A549 (cell line): ENCODE measurements at regions not wholly inside any gene's neighbourhood (a gene's known extent, or its start where the extent isn't known, plus 50 kb on each side); places are given as distances from the start of the nearest gene placed in this dataset.

ENCODE experiments used
- ATAC-seq, 2 experiments: fragments of 200-7000 bp in 1 of 2; fragments of >200 bp in 1 of 2; cut with Nextera tagmentation in 1 of 2; cut with Tn5 transposase in 1 of 2; 3 replicates each; pipeline versions ENCODE4 v1.8.0 to v1.9.1; 2018 to 2020; ENCODE audit warnings: mild to moderate bottlenecking in 1 of 2, moderate library complexity in 1 of 2
- CTCF ChIA-PET: fragments of 300-600 bp; sonication (Branson Sonifier 250); formaldehyde crosslinking; extraction: SDS; loops from one replicate; lab custom pipeline; 2021; ENCODE audit warnings: antibody characterized with exemption, inconsistent platforms; lab: Yijun Ruan, JAX
- POLR2A ChIA-PET: fragments of 350-600 bp; formaldehyde crosslinking; extraction: SDS; loops from one replicate; lab custom pipeline; 2021; ENCODE audit warnings: antibody characterized with exemption, inconsistent platforms; lab: Yijun Ruan, JAX
- DNase-seq, 2 experiments: peaks; one replicate each; pipeline versions ENCODE4 v3.0.0 to v3.0.0-alpha.2; 2011 to 2016; ENCODE audit warnings: low read depth in 1 of 2, low spot score in 1 of 2
- FAIRE-seq: peaks from 2 replicates; lab custom pipeline; 2011; peaks lifted over from hg19 to GRCh38; lab: Jason Lieb, UNC
- H3K27ac ChIP-seq, 2 experiments: fragments of >200 bp; sonication (Bioruptor Twin); formaldehyde crosslinking; 3 replicates each; pipeline ENCODE4 v1.5.1; 2016 to 2017
- H3K4me1 ChIP-seq: fragments of >200 bp; sonication (Bioruptor Twin); formaldehyde crosslinking; 3 replicates; pipeline ENCODE4 v1.6.1; 2016
- H3K4me2 ChIP-seq: fragments of >200 bp; sonication (Bioruptor Twin); formaldehyde crosslinking; 3 replicates; pipeline ENCODE4 v1.6.1; 2016
- H3K4me3 ChIP-seq: fragments of >200 bp; sonication (Bioruptor Twin); formaldehyde crosslinking; 3 replicates; pipeline ENCODE4 v1.5.1; 2016
- H3K9me3 ChIP-seq: fragments of >200 bp; sonication (Bioruptor Twin); formaldehyde crosslinking; 3 replicates; pipeline ENCODE4 v1.6.1; 2016
- BHLHE40 ChIP-seq: IDR thresholded peaks from 2 replicates; pipeline ENCODE4 v1.6.1; 2012; ENCODE audit warnings: low read depth, low read length, inconsistent platforms
- EHMT2 ChIP-seq: fragments of 200-600 bp; sonication (generic); IDR thresholded peaks from 2 replicates; pipeline ENCODE4 v1.6.1; 2016; ENCODE audit warnings: antibody characterized with exemption, low read depth, mild to moderate bottlenecking, moderate library complexity
- FOSB ChIP-seq: fragments of 250-450 bp; sonication (Bioruptor Pico); IDR thresholded peaks from 2 replicates; pipeline ENCODE4 v1.5.0; 2020; ENCODE audit warnings: mild to moderate bottlenecking, moderate library complexity
- FOSL2 ChIP-seq, 2 experiments: fragments of 450-650 bp in 1 of 2; fragments of >200 bp in 1 of 2; sonication (Bioruptor Twin) in 1 of 2; formaldehyde crosslinking; IDR thresholded peaks; 2 replicates each; pipeline versions ENCODE4 v1.5.0 to v1.6.1; 2016 to 2020; ENCODE audit warnings: mild to moderate bottlenecking in 1 of 2, moderate library complexity in 1 of 2
- FOXS1 ChIP-seq: fragments of 250-450 bp; sonication (Bioruptor Pico); IDR thresholded peaks from 2 replicates; pipeline ENCODE4 v1.5.0; 2020; ENCODE audit warnings: mild to moderate bottlenecking, moderate library complexity
- HMGXB4 ChIP-seq: fragments of 250-450 bp; sonication (Bioruptor Pico); IDR thresholded peaks from 2 replicates; pipeline ENCODE4 v1.5.0; 2021; ENCODE audit warnings: mild to moderate bottlenecking, moderate library complexity, borderline replicate concordance
- HOXB13 ChIP-seq: fragments of 250-450 bp; sonication (Bioruptor Pico); IDR thresholded peaks from 2 replicates; pipeline ENCODE4 v1.5.0; 2020; ENCODE audit warnings: low read depth, mild to moderate bottlenecking, moderate library complexity
- KDM1A ChIP-seq: fragments of 200-600 bp; sonication (generic); IDR thresholded peaks from 2 replicates; pipeline ENCODE4 v1.6.1; 2016; ENCODE audit warnings: low read depth, mild to moderate bottlenecking
- MAZ ChIP-seq: fragments of 150-350 bp; IDR thresholded peaks from 2 replicates; pipeline ENCODE4 v1.6.1; 2014; ENCODE audit warnings: antibody characterized with exemption, low read depth, low read length, borderline replicate concordance
- MYC ChIP-seq: IDR thresholded peaks from 2 replicates; pipeline ENCODE4 v1.6.1; 2012; ENCODE audit warnings: mild to moderate bottlenecking, inconsistent platforms, low read length, improper control_type of control experiment, borderline replicate concordance
- NPAS2 ChIP-seq: fragments of 250-450 bp; sonication (Bioruptor Pico); IDR thresholded peaks from 2 replicates; pipeline ENCODE4 v1.8.0; 2022; ENCODE audit warnings: mild to moderate bottlenecking, moderate library complexity, borderline replicate concordance
- NR3C1 ChIP-seq: fragments of >200 bp; sonication (Bioruptor Twin); formaldehyde crosslinking; IDR thresholded peaks from 3 replicates; pipeline ENCODE4 v1.6.1; 2017
- SREBF2 ChIP-seq: fragments of 450-650 bp; IDR thresholded peaks from 2 replicates; pipeline ENCODE4 v1.6.1; 2014; ENCODE audit warnings: mild to moderate bottlenecking, moderate library complexity
- TFCP2L1 ChIP-seq: fragments of 250-450 bp; sonication (Bioruptor Pico); IDR thresholded peaks from 2 replicates; pipeline ENCODE4 v1.5.0; 2021; ENCODE audit warnings: mild to moderate bottlenecking
- WGBS: methylation state at CpG from one replicate; pipeline ENCODE4 v1.1.6; 2017; ENCODE audit errors: missing lambda C conversion rate; 5-methylcytosine and 5-hydroxymethylcytosine counted together
- TF ChIP-seq, protein P1 (sequence below): fragments of >200 bp; sonication (Bioruptor Twin); formaldehyde crosslinking; IDR thresholded peaks from 3 replicates; pipeline ENCODE4 v1.5.1; 2016
- TF ChIP-seq, protein P2 (sequence below): IDR thresholded peaks from 2 replicates; pipeline ENCODE4 v1.6.1; 2012
- TF ChIP-seq, protein P3 (sequence below): IDR thresholded peaks from 2 replicates; pipeline ENCODE4 v1.6.1; 2012

GRCh38 chr4:100778431-100778830 is 260.6 kb upstream of the EMCN start (continued):
- TF ChIP-seq HMGXB4 (CRISPR knock-in tag) (no peak), SREBF2 (no peak)
- TF ChIP-seq, all 56 proteins: peak for 0

DNA sequence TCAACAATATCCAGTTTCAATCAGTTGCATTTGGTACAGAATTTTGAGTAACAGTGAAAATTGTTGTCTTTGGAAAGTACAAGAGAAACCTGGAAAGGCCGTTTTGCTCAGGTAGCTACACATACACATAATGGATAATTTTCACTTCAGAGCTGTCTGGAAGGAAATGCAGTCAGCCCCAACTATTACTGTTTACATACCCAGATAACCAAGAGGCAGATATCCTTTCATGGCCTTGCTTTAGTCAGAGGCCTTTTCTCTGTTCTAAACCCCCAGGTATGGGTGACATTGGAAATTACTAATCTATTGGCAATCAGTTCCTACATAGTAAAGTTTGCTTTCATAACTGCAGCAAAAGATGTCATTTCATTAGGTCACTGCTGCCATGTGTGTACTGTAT is 244.9 kb upstream of the EMCN start:
- 13% methylated on average over 1 of the region's 1 CpG for WGBS
- no peak for ATAC-seq
- POLR2A ChIA-PET: no interaction called here

DNA sequence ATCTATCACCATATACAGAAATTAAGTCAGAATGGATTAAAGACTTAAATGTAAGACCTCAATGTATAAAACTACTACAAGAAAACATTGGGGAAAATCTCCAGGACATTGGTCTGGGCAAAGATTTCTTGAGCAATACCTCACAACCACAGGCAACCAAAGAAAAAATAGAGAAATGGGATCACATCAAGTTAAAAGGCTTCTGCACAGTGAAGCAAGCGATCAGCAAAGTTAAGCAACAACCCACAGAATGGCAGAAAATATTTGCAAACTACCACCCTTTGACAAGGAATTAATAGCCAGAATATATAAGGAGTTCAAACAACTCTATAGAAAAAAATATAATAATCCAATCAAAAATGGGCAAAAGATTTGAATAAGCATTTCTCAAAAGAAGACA is 236.9 kb upstream of the EMCN start:
- FAIRE-seq: no peak
- Histone ChIP-seq H3K4me1 (no peaks in the 10 kb centered on the region), H3K4me3 (no peak overlapping the region), H3K9me3 (no peaks in the 10 kb centered on the region), H3K27ac (no peak overlapping the region), H3K4me2 (no peak overlapping the region)
- ChIA-PET CTCF (interaction anchor here (0.6 kb wide), 1 partner anchor 1626 kb away, joined by 3 read pairs; no protein-coding TSS in a partner anchor), POLR2A (no interaction called here)
- ATAC-seq: no peak
- 36% methylated on average over 1 of the region's 1 CpG for WGBS
- DNase-seq: no peak
- TF ChIP-seq FOXS1 (CRISPR knock-in tag): no peak
- no peak for TF ChIP-seq KDM1A
- TF ChIP-seq, protein P1, sequence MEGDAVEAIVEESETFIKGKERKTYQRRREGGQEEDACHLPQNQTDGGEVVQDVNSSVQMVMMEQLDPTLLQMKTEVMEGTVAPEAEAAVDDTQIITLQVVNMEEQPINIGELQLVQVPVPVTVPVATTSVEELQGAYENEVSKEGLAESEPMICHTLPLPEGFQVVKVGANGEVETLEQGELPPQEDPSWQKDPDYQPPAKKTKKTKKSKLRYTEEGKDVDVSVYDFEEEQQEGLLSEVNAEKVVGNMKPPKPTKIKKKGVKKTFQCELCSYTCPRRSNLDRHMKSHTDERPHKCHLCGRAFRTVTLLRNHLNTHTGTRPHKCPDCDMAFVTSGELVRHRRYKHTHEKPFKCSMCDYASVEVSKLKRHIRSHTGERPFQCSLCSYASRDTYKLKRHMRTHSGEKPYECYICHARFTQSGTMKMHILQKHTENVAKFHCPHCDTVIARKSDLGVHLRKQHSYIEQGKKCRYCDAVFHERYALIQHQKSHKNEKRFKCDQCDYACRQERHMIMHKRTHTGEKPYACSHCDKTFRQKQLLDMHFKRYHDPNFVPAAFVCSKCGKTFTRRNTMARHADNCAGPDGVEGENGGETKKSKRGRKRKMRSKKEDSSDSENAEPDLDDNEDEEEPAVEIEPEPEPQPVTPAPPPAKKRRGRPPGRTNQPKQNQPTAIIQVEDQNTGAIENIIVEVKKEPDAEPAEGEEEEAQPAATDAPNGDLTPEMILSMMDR: no peak
- TF ChIP-seq FOSL2 (IDR thresholded peaks at IDR 0.05): no peak
- TF ChIP-seq FOSL2 (CRISPR knock-in tag; IDR thresholded peaks at IDR 0.05): no peak
- TF ChIP-seq MAZ: no peak
- no peak for TF ChIP-seq MYC

More for the DNA sequence above, 244.9 kb upstream of the EMCN start:
- H3K27ac ChIP-seq: no peak overlapping the region
- H3K4me2 ChIP-seq: no peak overlapping the region
- H3K4me1 ChIP-seq: no peaks in the 10 kb centered on the region
- H3K9me3 ChIP-seq: no peaks in the 10 kb centered on the region
- FAIRE-seq (no peak), DNase-seq (no peak)
- no peak overlapping the region for H3K4me3 ChIP-seq
- CTCF ChIA-PET: interaction anchor here (1.4 kb wide), 1 partner anchor 15 kb away, joined by 3 read pairs; no protein-coding TSS in a partner anchor
- TF ChIP-seq EHMT2 (no peak), HOXB13 (CRISPR knock-in tag) (no peak), MYC (no peak), TFCP2L1 (CRISPR knock-in tag) (no peak)
- TF ChIP-seq, protein P1: no peak
- TF ChIP-seq, protein P2, sequence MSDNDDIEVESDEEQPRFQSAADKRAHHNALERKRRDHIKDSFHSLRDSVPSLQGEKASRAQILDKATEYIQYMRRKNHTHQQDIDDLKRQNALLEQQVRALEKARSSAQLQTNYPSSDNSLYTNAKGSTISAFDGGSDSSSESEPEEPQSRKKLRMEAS: no peak

GRCh38 chr4:100746141-100746739 is 228.4 kb upstream of the EMCN start:
- no peaks in the 10 kb centered on the region for H3K9me3 ChIP-seq
- POLR2A ChIA-PET: no interaction called here
- no peak overlapping the region for H3K4me2 ChIP-seq
- CTCF ChIA-PET: no interaction called here
- no peak overlapping the region for H3K27ac ChIP-seq
- no peak for TF ChIP-seq EHMT2
- TF ChIP-seq NPAS2 (CRISPR knock-in tag): no peak
- TF ChIP-seq, protein P3, sequence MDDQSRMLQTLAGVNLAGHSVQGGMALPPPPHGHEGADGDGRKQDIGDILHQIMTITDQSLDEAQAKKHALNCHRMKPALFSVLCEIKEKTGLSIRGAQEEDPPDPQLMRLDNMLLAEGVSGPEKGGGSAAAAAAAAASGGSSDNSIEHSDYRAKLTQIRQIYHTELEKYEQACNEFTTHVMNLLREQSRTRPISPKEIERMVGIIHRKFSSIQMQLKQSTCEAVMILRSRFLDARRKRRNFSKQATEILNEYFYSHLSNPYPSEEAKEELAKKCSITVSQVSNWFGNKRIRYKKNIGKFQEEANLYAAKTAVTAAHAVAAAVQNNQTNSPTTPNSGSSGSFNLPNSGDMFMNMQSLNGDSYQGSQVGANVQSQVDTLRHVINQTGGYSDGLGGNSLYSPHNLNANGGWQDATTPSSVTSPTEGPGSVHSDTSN: no peak
- no peak for TF ChIP-seq FOSB
- no peak for TF ChIP-seq BHLHE40
- no peak for TF ChIP-seq KDM1A
- no peak for TF ChIP-seq NR3C1
- TF ChIP-seq, protein P1: no peak
- TF ChIP-seq, all 56 proteins: peak for 0
- H3K4me3 ChIP-seq: no peak overlapping the region
- DNase-seq (no peak), ATAC-seq (no peak), FAIRE-seq (no peak)
- no peaks in the 10 kb centered on the region for H3K4me1 ChIP-seq
